ENCODE measurements at regions not wholly inside any gene's neighbourhood (a gene's known extent, or its start where the extent isn't known, plus 50 kb on each side); places are given as distances from the start of the nearest gene placed in this dataset.

DNA sequence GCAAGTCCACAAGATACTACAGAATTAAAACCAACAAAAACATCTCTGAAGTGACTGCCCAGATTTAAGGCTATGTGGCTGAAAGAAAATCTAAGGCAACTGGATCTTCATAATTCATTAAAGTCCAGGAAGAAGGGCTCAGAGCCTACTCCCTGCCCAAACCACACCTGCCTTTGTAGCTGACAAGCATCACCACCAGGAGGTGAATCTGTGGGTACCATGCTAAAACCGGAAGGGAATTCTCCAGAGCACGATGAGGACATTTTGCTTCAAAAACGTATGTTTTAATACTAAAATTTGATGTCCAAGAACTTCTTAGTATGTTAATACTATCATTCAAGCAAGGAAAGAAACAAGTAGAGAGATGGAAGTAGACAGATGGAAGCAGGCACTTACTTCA is 495.9 kb upstream of the NECTIN3 start:
- H3K36me3 Mint-ChIP-seq (ENCODE audit: low read depth) = no peaks in the 10 kb centered on the region
- no peak for DNase-seq
- H3K9me3 Mint-ChIP-seq = no peaks in the 10 kb centered on the region
- peaks cover 3% of the 10 kb centered on the region for H3K27me3 Mint-ChIP-seq (ENCODE audit: low read depth, poor library complexity)
- H3K27ac Mint-ChIP-seq = no peak overlapping the region
- no peak overlapping the region for H3K4me3 Mint-ChIP-seq
- peaks cover 9% of the 10 kb centered on the region for H3K4me1 Mint-ChIP-seq
- TF ChIP-seq, protein P1, sequence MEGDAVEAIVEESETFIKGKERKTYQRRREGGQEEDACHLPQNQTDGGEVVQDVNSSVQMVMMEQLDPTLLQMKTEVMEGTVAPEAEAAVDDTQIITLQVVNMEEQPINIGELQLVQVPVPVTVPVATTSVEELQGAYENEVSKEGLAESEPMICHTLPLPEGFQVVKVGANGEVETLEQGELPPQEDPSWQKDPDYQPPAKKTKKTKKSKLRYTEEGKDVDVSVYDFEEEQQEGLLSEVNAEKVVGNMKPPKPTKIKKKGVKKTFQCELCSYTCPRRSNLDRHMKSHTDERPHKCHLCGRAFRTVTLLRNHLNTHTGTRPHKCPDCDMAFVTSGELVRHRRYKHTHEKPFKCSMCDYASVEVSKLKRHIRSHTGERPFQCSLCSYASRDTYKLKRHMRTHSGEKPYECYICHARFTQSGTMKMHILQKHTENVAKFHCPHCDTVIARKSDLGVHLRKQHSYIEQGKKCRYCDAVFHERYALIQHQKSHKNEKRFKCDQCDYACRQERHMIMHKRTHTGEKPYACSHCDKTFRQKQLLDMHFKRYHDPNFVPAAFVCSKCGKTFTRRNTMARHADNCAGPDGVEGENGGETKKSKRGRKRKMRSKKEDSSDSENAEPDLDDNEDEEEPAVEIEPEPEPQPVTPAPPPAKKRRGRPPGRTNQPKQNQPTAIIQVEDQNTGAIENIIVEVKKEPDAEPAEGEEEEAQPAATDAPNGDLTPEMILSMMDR (IDR thresholded peaks at IDR 0.05) = no peak

DNA sequence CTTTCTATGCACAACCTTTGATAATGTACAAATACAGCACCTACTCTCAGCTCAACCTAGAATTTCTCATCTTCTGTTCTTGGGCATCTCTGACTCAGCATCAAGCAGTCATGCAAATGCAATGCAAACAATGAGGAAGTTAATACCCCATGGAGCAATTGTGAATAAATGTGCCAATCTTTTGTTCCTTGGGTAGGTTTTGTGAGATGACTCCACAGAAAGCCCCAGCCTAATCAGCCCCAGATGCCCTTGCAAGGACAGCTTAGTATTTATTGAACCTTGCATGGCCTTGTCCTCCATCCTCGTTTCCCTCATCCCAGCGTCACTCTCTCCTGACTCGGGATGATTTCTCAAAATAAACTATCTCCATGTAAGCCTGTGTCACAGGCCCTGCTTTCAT is 494.7 kb upstream of the NECTIN3 start:
- peaks cover 9% of the 10 kb centered on the region for H3K4me1 Mint-ChIP-seq
- no peak overlapping the region for H3K27ac Mint-ChIP-seq
- H3K27me3 Mint-ChIP-seq (ENCODE audit: low read depth, poor library complexity) = peaks cover 3% of the 10 kb centered on the region
- TF ChIP-seq, protein P1 (IDR thresholded peaks at IDR 0.05) = no peak
- no peak for DNase-seq
- H3K4me3 Mint-ChIP-seq = no peak overlapping the region
- H3K9me3 Mint-ChIP-seq = no peaks in the 10 kb centered on the region
- no peaks in the 10 kb centered on the region for H3K36me3 Mint-ChIP-seq (ENCODE audit: low read depth)

DNA sequence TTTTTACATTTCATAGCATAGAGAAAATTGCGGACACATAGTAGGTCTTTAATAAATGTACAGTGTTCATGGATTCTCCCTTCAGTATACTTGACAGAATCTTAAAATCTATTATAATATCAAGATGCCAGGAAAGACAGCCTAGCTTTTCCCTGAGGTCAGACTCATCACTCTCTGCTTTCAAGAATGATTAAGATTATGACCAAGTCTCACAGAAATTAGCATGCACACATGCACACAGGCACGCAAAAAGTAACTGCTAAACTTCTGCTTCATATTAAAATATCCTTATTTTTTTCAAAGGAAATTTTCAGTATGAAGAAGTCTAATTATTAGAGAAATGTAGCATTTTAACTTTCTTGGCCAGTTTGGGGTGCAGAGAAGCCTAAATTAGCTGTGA is 493.8 kb upstream of the NECTIN3 start:
- Mint-ChIP-seq H3K27ac (no peak overlapping the region), H3K36me3 (ENCODE audit: low read depth) (no peaks in the 10 kb centered on the region), H3K4me3 (no peak overlapping the region), H3K9me3 (no peaks in the 10 kb centered on the region), H3K4me1 (peaks cover 9% of the 10 kb centered on the region), H3K27me3 (ENCODE audit: low read depth, poor library complexity) (peaks cover 3% of the 10 kb centered on the region)
- no peak for DNase-seq
- TF ChIP-seq, protein P1 (IDR thresholded peaks at IDR 0.05) = no peak

DNA sequence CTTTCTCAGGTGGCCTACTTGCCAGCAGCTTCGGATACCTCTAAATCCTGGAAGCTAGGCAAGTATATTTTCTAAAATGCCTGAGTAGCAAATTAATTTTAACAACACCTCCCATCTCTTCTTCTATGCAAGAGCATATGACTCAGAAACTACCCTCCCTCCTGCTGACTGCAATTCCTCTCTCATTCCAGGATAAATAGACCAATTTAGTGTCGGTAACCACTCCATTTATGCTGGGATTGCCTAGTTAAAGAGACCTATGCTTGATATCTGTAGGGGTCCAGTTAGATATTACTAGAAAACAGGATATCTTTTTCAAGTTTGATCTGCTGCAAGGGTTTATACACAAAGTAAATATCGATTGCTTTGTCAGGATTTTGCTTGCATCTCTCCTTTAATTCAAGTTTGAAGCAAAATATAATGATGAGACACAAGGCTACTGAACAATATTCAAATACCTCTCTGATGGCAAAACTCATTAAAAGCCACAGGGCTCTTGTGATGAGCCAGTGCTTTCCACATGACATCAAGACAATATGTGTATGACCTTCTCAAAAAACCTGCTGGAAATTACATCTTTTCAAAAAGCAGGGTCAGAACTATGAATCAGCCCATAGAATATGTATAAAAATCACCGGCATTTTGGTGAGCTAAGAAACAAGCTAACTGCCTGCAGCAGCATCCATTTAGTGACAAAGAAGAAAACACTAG is 491.6 kb upstream of the NECTIN3 start:
- TF ChIP-seq, protein P1 (IDR thresholded peaks at IDR 0.05) = no peak
- DNase-seq = no peak
- H3K27ac Mint-ChIP-seq = no peak overlapping the region
- H3K36me3 Mint-ChIP-seq (ENCODE audit: low read depth) = no peaks in the 10 kb centered on the region
- peaks cover 9% of the 10 kb centered on the region for H3K4me1 Mint-ChIP-seq
- H3K4me3 Mint-ChIP-seq = no peak overlapping the region
- peaks cover 3% of the 10 kb centered on the region for H3K27me3 Mint-ChIP-seq (ENCODE audit: low read depth, poor library complexity)
- no peaks in the 10 kb centered on the region for H3K9me3 Mint-ChIP-seq

DNA sequence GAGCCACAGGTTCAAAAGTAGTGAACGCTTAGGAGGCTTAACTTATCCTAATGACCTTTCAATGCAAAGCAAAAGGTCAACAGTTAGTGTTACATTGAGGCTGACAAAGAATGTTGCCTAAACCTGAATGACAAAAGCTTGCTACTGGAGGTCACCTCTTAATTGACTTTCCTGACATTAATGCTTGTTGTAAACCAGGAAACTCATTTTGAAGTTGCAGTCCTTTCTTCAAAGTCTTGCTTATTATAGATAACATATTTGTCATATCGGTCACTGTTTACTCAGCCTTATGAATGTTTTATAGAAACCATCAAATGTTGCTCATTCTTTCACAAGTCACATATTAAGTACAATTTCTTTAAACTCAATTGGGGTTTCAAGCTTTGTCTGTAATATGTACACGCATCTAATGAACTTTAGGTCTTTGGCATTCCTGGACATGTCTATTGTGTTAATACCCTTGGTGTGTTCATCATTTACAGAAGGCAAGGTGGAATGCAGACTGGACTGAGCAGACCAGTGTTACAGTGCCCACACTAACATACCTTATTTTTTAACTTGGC is 488.2 kb upstream of the NECTIN3 start:
- H3K4me1 Mint-ChIP-seq = no peaks in the 10 kb centered on the region
- H3K9me3 Mint-ChIP-seq = no peaks in the 10 kb centered on the region
- no peak overlapping the region for H3K27ac Mint-ChIP-seq
- no peaks in the 10 kb centered on the region for H3K36me3 Mint-ChIP-seq (ENCODE audit: low read depth)
- TF ChIP-seq, protein P1 (IDR thresholded peaks at IDR 0.05) = no peak
- peaks cover 4% of the 10 kb centered on the region for H3K27me3 Mint-ChIP-seq (ENCODE audit: low read depth, poor library complexity)
- DNase-seq = no peak
- H3K4me3 Mint-ChIP-seq = no peak overlapping the region

DNA sequence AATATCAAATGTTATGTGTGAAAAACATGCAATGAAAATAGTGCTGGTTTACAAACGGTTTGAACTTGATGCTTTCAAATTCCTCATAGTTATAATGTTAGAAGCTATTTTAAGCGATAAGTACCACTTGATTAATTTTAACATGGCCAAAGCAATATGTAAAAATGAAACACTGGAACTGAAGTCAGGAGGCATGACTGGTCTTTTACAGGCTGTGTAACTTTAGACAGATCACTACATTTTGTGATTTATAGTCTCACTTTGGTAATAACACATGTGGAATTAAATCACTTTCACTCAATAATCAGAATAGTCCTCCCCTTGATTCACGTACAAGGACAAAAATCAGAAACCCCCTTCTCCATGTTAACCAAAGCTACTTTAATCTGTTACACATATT is 482.7 kb upstream of the NECTIN3 start:
- peaks cover 4% of the 10 kb centered on the region for H3K27me3 Mint-ChIP-seq (ENCODE audit: low read depth, poor library complexity)
- no peaks in the 10 kb centered on the region for H3K4me1 Mint-ChIP-seq
- no peak overlapping the region for H3K27ac Mint-ChIP-seq
- no peak for DNase-seq
- no peaks in the 10 kb centered on the region for H3K36me3 Mint-ChIP-seq (ENCODE audit: low read depth)
- peaks cover 3% of the 10 kb centered on the region for H3K9me3 Mint-ChIP-seq
- no peak overlapping the region for H3K4me3 Mint-ChIP-seq
- TF ChIP-seq, protein P1 (IDR thresholded peaks at IDR 0.05) = no peak
